PC-9 (cell line): ENCODE measurements at regions not wholly inside any gene's neighbourhood (a gene's known extent, or its start where the extent isn't known, plus 50 kb on each side); places are given as distances from the start of the nearest gene placed in this dataset.

Experiments used
- EZH2 ChIP-seq: fragments of 200-600 bp; sonication (generic); IDR thresholded peaks from 2 replicates; pipeline ENCODE4 v1.8.0; 2017; ENCODE audit warnings: antibody characterized with exemption, low read depth
- TF ChIP-seq, protein P1 (sequence below): fragments of 200-600 bp; sonication (generic); conservative IDR thresholded peaks from 2 replicates; pipeline ENCODE4 v1.6.1; 2017; ENCODE audit warnings: mixed run types, antibody characterized with exemption, mild to moderate bottlenecking, moderate library complexity

DNA sequence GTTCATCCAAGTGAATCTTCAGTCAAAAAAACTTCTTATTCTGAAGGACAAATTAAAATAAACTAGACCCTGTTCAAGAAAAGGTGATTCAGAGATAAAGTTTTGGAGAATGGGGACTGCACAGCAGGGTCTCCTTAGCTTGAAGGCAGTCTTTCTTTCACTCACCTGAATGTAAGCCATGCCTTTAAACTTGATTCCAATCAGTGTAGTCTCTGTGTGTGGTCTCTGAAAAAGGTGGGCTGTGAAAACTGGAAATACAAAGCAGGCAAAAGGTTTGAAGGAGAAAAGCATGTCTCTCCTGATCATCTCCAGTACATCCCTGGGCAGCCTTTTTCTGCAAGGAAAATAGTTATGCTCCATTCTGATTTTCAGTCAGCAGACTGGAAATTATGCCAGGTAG lies 188.0 kb upstream of the SASH1 start:
- no peak for TF ChIP-seq EZH2
- TF ChIP-seq, protein P1, sequence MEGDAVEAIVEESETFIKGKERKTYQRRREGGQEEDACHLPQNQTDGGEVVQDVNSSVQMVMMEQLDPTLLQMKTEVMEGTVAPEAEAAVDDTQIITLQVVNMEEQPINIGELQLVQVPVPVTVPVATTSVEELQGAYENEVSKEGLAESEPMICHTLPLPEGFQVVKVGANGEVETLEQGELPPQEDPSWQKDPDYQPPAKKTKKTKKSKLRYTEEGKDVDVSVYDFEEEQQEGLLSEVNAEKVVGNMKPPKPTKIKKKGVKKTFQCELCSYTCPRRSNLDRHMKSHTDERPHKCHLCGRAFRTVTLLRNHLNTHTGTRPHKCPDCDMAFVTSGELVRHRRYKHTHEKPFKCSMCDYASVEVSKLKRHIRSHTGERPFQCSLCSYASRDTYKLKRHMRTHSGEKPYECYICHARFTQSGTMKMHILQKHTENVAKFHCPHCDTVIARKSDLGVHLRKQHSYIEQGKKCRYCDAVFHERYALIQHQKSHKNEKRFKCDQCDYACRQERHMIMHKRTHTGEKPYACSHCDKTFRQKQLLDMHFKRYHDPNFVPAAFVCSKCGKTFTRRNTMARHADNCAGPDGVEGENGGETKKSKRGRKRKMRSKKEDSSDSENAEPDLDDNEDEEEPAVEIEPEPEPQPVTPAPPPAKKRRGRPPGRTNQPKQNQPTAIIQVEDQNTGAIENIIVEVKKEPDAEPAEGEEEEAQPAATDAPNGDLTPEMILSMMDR, result no peak
